Kidney capillary endothelial cell (primary cell): ENCODE measurements at regions not wholly inside any gene's neighbourhood (a gene's known extent, or its start where the extent isn't known, plus 50 kb on each side); places are given as distances from the start of the nearest gene placed in this dataset.

Source experiments
- DNase-seq: peaks from one replicate; pipeline ENCODE4 v3.0.0-alpha.2; 2018; ENCODE audit warnings: low spot score

DNA sequence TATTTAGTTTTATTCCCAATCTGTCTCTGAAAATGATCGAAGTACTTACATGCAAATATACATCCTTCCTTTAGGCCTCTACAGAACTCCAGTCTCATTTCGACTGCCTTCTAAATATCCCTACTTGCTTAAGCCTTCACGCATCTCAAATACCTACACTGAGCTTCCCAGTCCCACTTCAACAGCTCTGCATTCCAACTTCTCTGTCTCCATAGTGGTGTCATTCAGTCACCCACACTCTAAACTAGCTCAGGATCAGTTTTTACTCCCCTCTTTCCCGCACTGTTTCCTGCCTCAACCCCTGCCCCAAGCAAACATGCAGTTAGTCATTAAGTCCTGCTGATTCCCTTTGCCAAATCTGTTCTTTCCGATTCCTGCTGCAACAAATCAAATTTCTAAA lies 91.8 kb upstream of the PREP start:
- DNase-seq: no peak

DNA sequence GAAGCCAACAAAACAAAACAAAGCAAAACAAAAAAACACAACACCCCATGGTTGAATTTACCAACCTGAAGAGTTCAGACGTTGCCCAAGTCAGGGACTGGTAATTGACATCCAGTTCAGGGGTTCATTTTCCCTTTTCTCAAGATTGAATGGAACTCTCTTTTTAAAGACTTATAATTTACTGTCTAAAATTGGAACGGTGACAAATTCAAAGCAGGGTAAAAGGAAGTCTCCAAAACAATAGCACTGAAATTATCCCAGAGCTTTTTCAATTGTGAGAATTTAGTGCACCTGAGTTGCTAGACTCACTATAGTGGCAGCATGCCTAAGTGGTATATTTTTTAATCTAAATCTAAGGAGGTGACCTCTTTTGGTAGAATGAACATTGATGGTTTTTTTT lies 90.9 kb upstream of the PREP start:
- no peak for DNase-seq

- no peak for DNase-seq
Observed at GRCh38 chr6:105492706-105493673, 90.1 kb upstream of the PREP start.

DNA sequence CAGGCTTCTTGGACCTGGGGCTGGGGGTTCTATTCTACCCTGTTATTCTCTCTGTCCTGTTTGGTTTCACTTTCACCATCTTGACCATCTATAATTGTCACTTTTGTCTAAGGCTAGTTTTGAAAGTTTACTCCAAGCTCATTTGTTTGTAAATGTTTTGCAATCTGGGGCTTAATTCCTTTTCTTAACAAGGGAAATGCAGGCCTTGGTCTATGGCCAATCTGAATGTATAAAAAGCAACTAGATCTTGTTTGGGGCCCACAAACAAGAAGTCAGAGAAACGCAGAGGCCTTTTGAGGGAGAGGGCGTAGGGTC lies 86.3 kb upstream of the PREP start:
- no peak for DNase-seq

- DNase-seq: peak; percentile 65
Observed at GRCh38 chr6:105488516-105489215, 85.8 kb upstream of the PREP start.

DNA sequence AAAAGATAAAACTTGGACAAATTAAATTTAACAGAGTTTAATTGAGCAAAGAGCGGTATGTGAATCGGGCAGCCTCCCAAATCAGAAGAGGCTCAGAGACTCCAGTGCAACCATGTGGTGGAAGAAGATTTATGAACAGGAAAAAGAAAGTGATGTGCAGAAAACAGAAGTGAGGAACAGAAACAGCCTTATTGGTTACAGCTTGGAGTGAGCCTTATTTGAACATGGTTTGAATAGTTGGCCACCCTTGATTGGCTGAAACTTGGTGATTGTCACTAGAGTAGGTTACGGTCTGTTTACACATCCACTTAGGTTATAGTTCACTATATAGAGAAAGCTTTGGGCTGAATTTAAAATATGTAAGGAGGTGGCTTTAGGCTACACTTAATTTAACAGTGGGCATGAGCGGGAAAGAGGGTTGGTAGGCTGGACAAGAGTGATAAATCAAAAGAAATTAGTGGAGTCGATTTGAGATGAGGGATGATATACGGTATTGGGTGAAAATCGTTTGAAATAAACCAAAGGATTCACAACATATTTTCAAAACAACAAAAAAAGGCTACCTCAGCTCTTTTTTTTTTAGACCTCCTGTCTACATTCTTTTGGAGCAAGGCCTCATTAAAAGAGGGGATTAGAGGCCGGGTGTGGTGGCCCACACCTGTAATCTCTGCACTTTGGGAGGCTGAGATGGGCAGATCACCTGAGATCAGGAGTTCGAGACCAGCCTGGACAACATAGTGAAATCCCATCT lies 84.3 kb upstream of the PREP start:
- no peak for DNase-seq

- DNase-seq: no peak
Observed at GRCh38 chr6:105485456-105485855, 82.6 kb upstream of the PREP start.

GRCh38 chr6:105484238-105485161 lies 81.6 kb upstream of the PREP start:
- peak; percentile 65 for DNase-seq

GRCh38 chr6:105483492-105483891 lies 80.6 kb upstream of the PREP start:
- DNase-seq: no peak

DNA sequence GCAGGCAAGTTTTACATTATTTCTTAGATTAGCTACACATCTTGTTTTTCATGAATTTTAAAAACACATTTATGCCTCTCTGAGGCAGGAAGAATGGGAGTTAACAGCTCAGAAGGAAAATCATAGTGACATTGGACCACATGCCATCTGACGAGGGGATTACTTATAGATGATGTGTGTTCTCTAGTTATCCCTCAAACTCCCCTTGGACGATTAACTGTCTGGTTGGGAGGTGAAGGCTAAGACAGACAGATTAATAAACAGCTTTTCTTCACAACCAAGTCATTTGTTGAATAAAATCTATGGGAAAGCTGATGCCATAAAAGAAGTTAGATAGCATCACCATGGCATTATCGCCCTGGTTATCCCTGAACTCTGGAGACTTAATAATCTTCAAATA lies 80.0 kb upstream of the PREP start:
- DNase-seq: no peak

DNA sequence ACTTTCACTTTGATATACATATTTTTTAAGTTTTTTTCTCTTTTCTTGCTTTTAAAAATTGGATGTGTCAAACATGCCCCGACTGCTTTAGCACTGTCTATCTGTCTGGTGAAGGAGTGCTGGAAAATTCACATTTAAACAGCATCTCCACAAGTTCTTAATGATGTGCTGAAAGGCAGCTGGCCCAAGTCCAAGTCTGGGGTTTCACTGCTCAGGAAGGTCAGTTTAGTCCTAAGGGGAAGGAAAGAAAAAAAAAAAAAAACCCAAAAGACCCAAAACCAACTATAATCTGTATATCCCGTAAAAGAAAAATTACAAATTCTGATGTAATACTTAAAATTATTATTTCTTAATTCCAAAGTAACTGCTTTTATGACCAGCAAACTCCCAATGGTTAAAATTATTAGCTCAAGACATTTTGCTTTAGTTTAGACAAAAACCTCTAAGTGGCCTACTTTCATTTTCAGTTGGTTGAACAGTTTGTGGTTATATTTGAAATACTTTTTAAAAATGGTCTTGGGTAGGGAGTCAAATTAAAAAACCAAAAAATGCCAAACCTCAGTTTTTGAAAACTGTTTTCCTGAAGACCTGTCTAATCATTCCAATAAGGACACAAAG lies 79.5 kb upstream of the PREP start:
- DNase-seq: no peak

DNA sequence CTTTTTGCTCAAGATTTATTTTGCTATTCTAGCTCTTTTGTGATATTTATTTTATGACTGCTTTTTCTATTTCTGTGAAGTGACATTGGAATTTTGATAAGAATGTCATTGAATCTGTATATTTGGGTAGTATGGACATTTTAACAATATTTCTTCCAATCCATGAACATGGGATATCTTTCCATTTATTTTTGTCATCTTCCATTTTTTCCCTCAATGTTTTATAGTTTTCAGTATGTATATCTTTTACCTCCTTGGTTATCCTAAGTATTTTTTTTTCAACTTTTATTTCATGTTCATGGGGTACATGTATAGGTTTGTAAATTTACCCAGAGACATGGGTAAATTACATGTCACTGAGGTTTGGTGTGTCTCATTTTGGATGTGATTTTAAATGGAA lies 74.1 kb upstream of the PREP start:
- DNase-seq: no peak

DNA sequence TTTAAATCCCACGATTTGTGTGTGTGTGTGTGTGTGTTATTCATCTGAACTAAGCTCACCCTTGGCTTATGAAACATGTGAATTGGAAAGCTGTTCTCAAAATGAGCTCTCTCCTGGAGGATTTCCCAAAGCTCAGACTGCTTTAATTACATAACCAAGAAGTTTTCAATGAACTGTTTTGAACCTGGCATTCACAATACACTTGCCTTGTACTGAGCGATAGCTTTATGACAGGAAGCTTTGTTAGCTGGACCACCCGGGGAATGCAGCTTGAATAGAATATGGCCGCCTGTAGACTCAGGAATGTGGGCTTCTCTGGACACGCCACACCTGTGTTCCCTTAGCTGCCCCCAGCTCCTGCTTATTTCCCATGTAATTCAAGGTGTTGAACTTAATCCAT lies 71.4 kb upstream of the PREP start:
- no peak for DNase-seq

DNA sequence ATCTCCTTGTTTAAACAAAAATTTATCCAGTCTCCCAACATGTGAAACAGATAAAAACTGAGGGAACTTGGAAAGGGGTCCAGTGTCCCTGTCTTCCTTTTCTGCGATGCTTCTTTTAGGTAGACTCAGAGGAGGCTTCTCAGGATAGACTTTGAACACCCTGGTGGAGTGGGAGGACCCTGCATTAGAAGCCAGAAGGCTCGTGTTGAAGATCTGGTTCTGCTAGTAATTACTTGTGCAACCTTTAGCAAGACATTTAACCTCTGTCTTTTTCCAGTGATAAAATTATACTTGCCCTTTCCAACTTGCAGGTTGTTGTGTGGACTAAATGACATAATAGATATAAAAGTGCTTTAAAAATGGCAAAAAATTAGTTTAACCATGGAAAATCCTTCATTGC lies 67.1 kb upstream of the PREP start:
- DNase-seq: no peak

- no peak for DNase-seq
Observed at GRCh38 chr6:105468850-105469249, 66.0 kb upstream of the PREP start.

GRCh38 chr6:105460860-105461259 lies 58.0 kb upstream of the PREP start:
- no peak for DNase-seq

DNA sequence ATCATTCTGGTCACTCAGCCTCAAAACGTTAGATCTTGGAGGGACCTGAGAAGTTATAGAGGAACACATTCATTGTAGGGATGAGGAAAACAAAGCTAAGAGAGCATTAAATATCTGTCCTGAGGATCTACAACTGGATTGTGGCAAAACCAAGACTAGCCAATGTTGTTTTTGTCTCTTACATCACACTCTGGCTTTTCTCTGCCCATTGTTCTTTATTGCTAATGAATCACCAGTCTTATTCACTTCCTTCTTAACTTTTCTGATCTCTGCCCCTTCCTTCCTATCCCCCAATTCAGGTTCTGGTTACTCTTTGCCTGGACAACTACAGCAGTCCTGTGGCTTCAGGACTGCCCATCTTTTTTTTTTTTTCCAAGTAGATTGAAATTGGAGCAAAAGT lies 57.0 kb upstream of the PREP start:
- peak; percentile 80 for DNase-seq

GRCh38 chr6:105459049-105459448 lies 56.2 kb upstream of the PREP start:
- DNase-seq: no peak

- DNase-seq: no peak
Observed at GRCh38 chr6:105458551-105458950, 55.7 kb upstream of the PREP start.

GRCh38 chr6:105458084-105458483 lies 55.2 kb upstream of the PREP start:
- DNase-seq: no peak

DNA sequence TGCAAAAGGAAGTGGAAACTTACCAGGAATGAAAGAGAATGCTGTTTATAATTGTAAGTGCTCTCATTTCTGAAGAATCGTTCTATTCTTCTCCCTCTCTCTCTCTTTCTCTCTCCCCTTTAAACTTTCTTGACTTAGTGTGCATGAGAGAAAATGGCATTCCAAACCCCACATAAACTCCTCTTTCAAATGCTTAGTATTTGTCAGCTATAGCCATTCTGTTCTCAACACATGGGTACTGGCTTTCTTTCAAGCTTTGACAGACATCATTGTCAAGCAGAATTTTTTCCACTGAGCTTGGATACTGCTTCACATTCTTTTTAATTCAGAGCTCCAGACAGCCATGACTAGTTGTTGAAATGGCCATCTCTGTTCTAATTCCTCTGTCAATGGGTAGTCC lies 51.1 kb upstream of the PREP start:
- DNase-seq: no peak
